B cell (primary cell): ENCODE measurements at regions not wholly inside any gene's neighbourhood (a gene's known extent, or its start where the extent isn't known, plus 50 kb on each side); places are given as distances from the start of the nearest gene placed in this dataset.

Source experiments
- ATAC-seq: fragments of 200-7000 bp; cut with Tn5 transposase; one replicate; pipeline ENCODE4 v1.10.0; 2021; ENCODE audit warnings: low read depth, mild to moderate bottlenecking, moderate number of reproducible peaks, moderate library complexity
- CTCF ChIA-PET: fragments of 350-600 bp; sonication (Branson Sonifier 250); formaldehyde crosslinking; loops from one replicate; lab custom pipeline; 2021; ENCODE audit warnings: antibody characterized with exemption, inconsistent platforms; lab: Charles Lee
- POLR2A ChIA-PET: fragments of 350-600 bp; sonication (Branson Sonifier 250); formaldehyde crosslinking; loops from one replicate; lab custom pipeline; 2021; ENCODE audit warnings: antibody characterized with exemption; lab: Charles Lee
- DNase-seq: peaks from one replicate; pipeline ENCODE4 v3.0.0; 2013
- H2AFZ ChIP-seq: 2 replicates; pipeline ENCODE4 v1.6.1; 2012; ENCODE audit warnings: mild to moderate bottlenecking, low read depth, low read length; ENCODE audit not compliant: insufficient read depth, poor library complexity, severe bottlenecking
- H3K27ac ChIP-seq, 2 donors: 1 replicate in 1 of 2; 2 replicates in 1 of 2; pipeline ENCODE4 v1.5.1; 2012 to 2013; ENCODE audit warnings: low read length in 2 of 2, mild to moderate bottlenecking in 2 of 2, moderate library complexity in 1 of 2
- H3K27me3 ChIP-seq, 4 experiments: fragments of 200-600 bp in 1 of 4; sonication (generic) in 1 of 4; replicated peaks in 1 of 4; 1 replicate in 2 of 4; 2 replicates in 2 of 4; pipeline versions ENCODE4 v1.6.1 to v1.7.0; 2013 to 2016; ENCODE audit warnings: low read length in 3 of 4, mild to moderate bottlenecking in 2 of 4, mixed read lengths in 1 of 4, moderate library complexity in 1 of 4; ENCODE audit not compliant: insufficient read depth in 4 of 4, control insufficient read depth in 3 of 4; ENCODE audit errors: control extremely low read depth in 1 of 4
- H3K36me3 ChIP-seq, 2 experiments: replicated peaks in 1 of 2; 1 replicate in 1 of 2; 2 replicates in 1 of 2; pipeline versions ENCODE4 v1.6.1 to v1.7.1; 2013; ENCODE audit warnings: low read length in 1 of 2; ENCODE audit not compliant: insufficient read depth in 2 of 2, control insufficient read depth in 1 of 2; ENCODE audit errors: control extremely low read depth in 1 of 2, extremely low read depth in 1 of 2
- H3K4me1 ChIP-seq, 2 donors: fragments of 200-600 bp in 1 of 2; sonication (generic) in 1 of 2; 1 replicate in 1 of 2; 2 replicates in 1 of 2; pipeline versions ENCODE4 v1.5.1 to v1.6.1; 2013 to 2017; ENCODE audit warnings: low read length in 2 of 2; ENCODE audit not compliant: control insufficient read depth in 2 of 2, insufficient read depth in 2 of 2
- H3K4me2 ChIP-seq: replicated peaks from 2 replicates; pipeline ENCODE3; 2012; ENCODE audit warnings: mild to moderate bottlenecking, low read depth, low read length; ENCODE audit not compliant: poor library complexity, severe bottlenecking
- H3K4me3 ChIP-seq, 5 experiments: fragments of 200-600 bp in 1 of 5; sonication (generic) in 1 of 5; 1 replicate in 3 of 5; 2 replicates in 2 of 5; pipeline versions ENCODE4 v1.5.1 to v1.7.0; 2011 to 2016; ENCODE audit warnings: low read length in 4 of 5, mild to moderate bottlenecking in 4 of 5, low read depth in 2 of 5, control low read depth in 1 of 5, moderate library complexity in 1 of 5; ENCODE audit not compliant: insufficient read depth in 1 of 5; ENCODE audit errors: control extremely low read depth in 1 of 5, extremely low read depth in 1 of 5
- H3K79me2 ChIP-seq: fragments of 200-600 bp; sonication (generic); one replicate; pipeline ENCODE4 v1.6.0; 2016; ENCODE audit warnings: low read length; ENCODE audit not compliant: control insufficient read depth, insufficient read depth
- H3K9ac ChIP-seq: fragments of 200-600 bp; sonication (generic); 2 replicates; pipeline ENCODE4 v1.6.1; 2017; ENCODE audit warnings: mild to moderate bottlenecking, low read length, moderate library complexity
- H3K9me3 ChIP-seq, 3 donors: one replicate each; pipeline versions ENCODE4 v1.6.1 to v1.7.1; 2013; ENCODE audit warnings: low read length in 2 of 3; ENCODE audit not compliant: control insufficient read depth in 2 of 3, insufficient read depth in 1 of 3; ENCODE audit errors: control extremely low read depth in 1 of 3
- H4K20me1 ChIP-seq: 2 replicates; pipeline ENCODE4 v1.6.0; 2012; ENCODE audit warnings: mild to moderate bottlenecking, low read length; ENCODE audit not compliant: insufficient read depth, control insufficient read depth, poor library complexity, severe bottlenecking
- H3K27ac Mint-ChIP-seq: one replicate; pipeline ENCODE4 v1.8.0; 2021; ENCODE audit warnings: mixed read lengths
- H3K27me3 Mint-ChIP-seq: one replicate; pipeline ENCODE4 v1.8.0; 2021; ENCODE audit warnings: mixed read lengths
- H3K4me1 Mint-ChIP-seq: one replicate; pipeline ENCODE4 v1.8.0; 2021; ENCODE audit warnings: mixed read lengths
- H3K4me3 Mint-ChIP-seq: one replicate; pipeline ENCODE4 v1.8.0; 2021; ENCODE audit warnings: mixed read lengths
- H3K9me3 Mint-ChIP-seq: one replicate; pipeline ENCODE4 v1.8.0; 2022; ENCODE audit warnings: mixed read lengths; ENCODE audit not compliant: insufficient read depth
- EZH2 ChIP-seq: IDR thresholded peaks from 2 replicates; pipeline ENCODE4 v1.6.1; 2012; ENCODE audit warnings: borderline replicate concordance, low read depth, mild to moderate bottlenecking, moderate library complexity, low read length; ENCODE audit not compliant: insufficient read depth, poor library complexity, severe bottlenecking
- WGBS: methylation state at CpG from one replicate; pipeline ENCODE4 v1.1.5; 2013; ENCODE audit warnings: missing lambda C conversion rate; ENCODE audit not compliant: insufficient coverage; 5-methylcytosine and 5-hydroxymethylcytosine counted together
- intact Hi-C: fragments of 100-400 bp; cut with micrococcal nuclease; formaldehyde crosslinking; loops from one replicate; pipeline ENCODE4 v1.10.0; 2022
- TF ChIP-seq, protein P1 (sequence below): fragments of 200-600 bp; IDR thresholded peaks from one replicate; pipeline ENCODE4 v1.8.0; 2022; ENCODE audit warnings: antibody characterized with exemption, mild to moderate bottlenecking

DNA sequence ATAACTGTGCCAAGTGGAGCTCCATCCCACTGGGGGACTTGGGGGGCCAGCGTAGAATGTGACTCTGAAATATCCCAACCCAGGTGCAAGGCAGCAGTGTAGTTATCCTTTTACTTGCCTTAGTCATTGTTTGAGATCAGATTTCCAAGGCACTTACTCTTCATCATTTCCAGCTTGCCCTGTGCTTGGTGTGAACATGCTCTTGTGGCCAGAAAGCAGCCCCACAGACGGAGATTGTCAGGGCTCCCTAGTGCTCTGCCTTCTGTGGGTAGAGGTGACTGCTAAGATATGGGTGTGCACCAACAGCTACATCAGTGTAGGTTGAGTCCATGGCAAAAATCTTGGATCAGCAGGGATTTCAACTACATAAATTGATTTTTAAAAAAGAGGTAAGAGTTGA lies 2010.0 kb upstream of the PIK3C3 start:
- Histone ChIP-seq H3K9ac (no peak overlapping the region), H3K36me3 (no peaks in the 10 kb centered on the region), H3K4me3 (no peak overlapping the region), H4K20me1 (no peaks in the 10 kb centered on the region), H2AFZ (no peak overlapping the region), H3K4me2 (no peak overlapping the region), H3K27ac (no peak overlapping the region), H3K4me1 (no peaks in the 10 kb centered on the region), H3K79me2 (no peaks in the 10 kb centered on the region), H3K27me3 (no peaks in the 10 kb centered on the region), H3K9me3 (no peaks in the 10 kb centered on the region)
- Mint-ChIP-seq H3K4me1 (no peaks in the 10 kb centered on the region), H3K9me3 (peaks cover 2% of the 10 kb centered on the region), H3K27me3 (no peaks in the 10 kb centered on the region), H3K27ac (no peak overlapping the region), H3K4me3 (no peak overlapping the region)
- ATAC-seq (no peak), DNase-seq (no peak)
- ChIA-PET CTCF (no interaction called here), POLR2A (no interaction called here)
- TF ChIP-seq, protein P1, sequence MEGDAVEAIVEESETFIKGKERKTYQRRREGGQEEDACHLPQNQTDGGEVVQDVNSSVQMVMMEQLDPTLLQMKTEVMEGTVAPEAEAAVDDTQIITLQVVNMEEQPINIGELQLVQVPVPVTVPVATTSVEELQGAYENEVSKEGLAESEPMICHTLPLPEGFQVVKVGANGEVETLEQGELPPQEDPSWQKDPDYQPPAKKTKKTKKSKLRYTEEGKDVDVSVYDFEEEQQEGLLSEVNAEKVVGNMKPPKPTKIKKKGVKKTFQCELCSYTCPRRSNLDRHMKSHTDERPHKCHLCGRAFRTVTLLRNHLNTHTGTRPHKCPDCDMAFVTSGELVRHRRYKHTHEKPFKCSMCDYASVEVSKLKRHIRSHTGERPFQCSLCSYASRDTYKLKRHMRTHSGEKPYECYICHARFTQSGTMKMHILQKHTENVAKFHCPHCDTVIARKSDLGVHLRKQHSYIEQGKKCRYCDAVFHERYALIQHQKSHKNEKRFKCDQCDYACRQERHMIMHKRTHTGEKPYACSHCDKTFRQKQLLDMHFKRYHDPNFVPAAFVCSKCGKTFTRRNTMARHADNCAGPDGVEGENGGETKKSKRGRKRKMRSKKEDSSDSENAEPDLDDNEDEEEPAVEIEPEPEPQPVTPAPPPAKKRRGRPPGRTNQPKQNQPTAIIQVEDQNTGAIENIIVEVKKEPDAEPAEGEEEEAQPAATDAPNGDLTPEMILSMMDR: no peak
- TF ChIP-seq EZH2: no peak
- WGBS: no CpG with 5 or more reads among the region's 2 CpGs
- intact Hi-C loops: no loop called here

DNA sequence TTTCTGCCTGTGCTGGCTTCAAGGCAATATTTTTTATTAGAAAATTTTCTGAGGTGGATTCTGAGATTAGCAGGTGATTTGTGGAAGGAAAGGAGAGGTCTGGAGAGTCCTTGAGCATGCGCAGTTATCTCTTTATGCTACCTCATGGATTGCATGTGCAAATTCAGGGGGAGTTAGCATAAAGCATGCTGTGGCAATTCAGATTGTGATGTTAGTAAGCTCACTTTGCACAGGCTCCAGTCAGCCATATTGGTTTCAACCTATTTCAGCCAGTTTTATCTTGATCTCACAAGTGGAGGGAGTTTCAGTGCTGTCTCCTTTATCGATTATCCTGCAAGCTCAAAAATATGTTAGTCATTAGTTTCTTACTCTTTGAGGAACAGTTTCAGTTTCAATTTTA lies 2012.3 kb upstream of the PIK3C3 start:
- DNase-seq: no peak
- no peaks in the 10 kb centered on the region for H3K9me3 ChIP-seq
- no peaks in the 10 kb centered on the region for H3K79me2 ChIP-seq
- ChIA-PET CTCF (no interaction called here), POLR2A (no interaction called here)
- no peak overlapping the region for H3K9ac ChIP-seq
- WGBS: 100% methylated on average over 1 of the region's 2 CpGs
- Mint-ChIP-seq H3K4me3 (no peak overlapping the region), H3K27ac (no peak overlapping the region), H3K9me3 (peaks cover 6% of the 10 kb centered on the region), H3K4me1 (no peaks in the 10 kb centered on the region), H3K27me3 (no peaks in the 10 kb centered on the region)
- TF ChIP-seq, protein P1: no peak
- no peak for TF ChIP-seq EZH2
- H3K4me1 ChIP-seq: no peaks in the 10 kb centered on the region
- no peak overlapping the region for H3K4me2 ChIP-seq
- no peak overlapping the region for H3K4me3 ChIP-seq
- no peaks in the 10 kb centered on the region for H4K20me1 ChIP-seq
- no peaks in the 10 kb centered on the region for H3K27me3 ChIP-seq
- H3K27ac ChIP-seq: no peak overlapping the region
- H2AFZ ChIP-seq: no peak overlapping the region
- H3K36me3 ChIP-seq: no peaks in the 10 kb centered on the region
- ATAC-seq: no peak
- intact Hi-C loops: no loop called here
